ENCODE measurements at regions not wholly inside any gene's neighbourhood (a gene's known extent, or its start where the extent isn't known, plus 50 kb on each side); places are given as distances from the start of the nearest gene placed in this dataset.

- no peak for TF ChIP-seq CTCF (IDR thresholded peaks at IDR 0.05)
- TF ChIP-seq POLR2A (IDR thresholded peaks at IDR 0.05): no peak
Measured at GRCh38 chr1:5565281-5566125, 426.7 kb downstream of the NPHP4 start.

All from right lobe of liver (tissue), 4 donors.